HCT116 (cell line): ENCODE measurements at regions not wholly inside any gene's neighbourhood (a gene's known extent, or its start where the extent isn't known, plus 50 kb on each side); places are given as distances from the start of the nearest gene placed in this dataset.

Source experiments
- ATAC-seq: fragments of 200-7000 bp; cut with Tn5 transposase; 2 replicates; pipeline ENCODE4 v1.9.1; 2020; ENCODE audit warnings: mild to moderate bottlenecking, moderate library complexity
- BruUV-seq: library from RNA; stranded (reverse); fragments of 400-500 nt; replicated peaks from 2 replicates; lab custom pipeline; 2021; lab: Mats Ljungman, UMichigan
- CTCF ChIA-PET: fragments of 300-600 bp; sonication (Branson Sonifier 250); formaldehyde crosslinking; loops from one replicate; lab custom pipeline; 2021; ENCODE audit warnings: antibody characterized with exemption; lab: Charles Lee
- POLR2A ChIA-PET: fragments of 300-600, 350-600 bp; sonication (Branson Sonifier 250); formaldehyde crosslinking; loops from one replicate; lab custom pipeline; 2021; ENCODE audit warnings: antibody characterized with exemption; lab: Charles Lee
- RAD21 ChIA-PET, 2 experiments: fragments of 300-600 bp; sonication (Branson Sonifier 250); formaldehyde crosslinking; loops; one replicate each; lab custom pipeline; 2023; ENCODE audit warnings: low total read pairs in 2 of 2; ENCODE audit not compliant: uncharacterized antibody in 2 of 2, unreplicated experiment in 2 of 2, low non-redundant PET in 1 of 2; lab: Charles Lee
- DNase-seq: peaks from one replicate; pipeline ENCODE4 v3.0.0-alpha.2; 2010; ENCODE audit warnings: low read depth, low spot score
- H2AFZ ChIP-seq: fragments of 200-600 bp; shearing (Covaris generic), sonication (generic); 2 replicates; pipeline ENCODE4 v1.6.1; 2017; ENCODE audit warnings: low read depth, mixed run types, mixed read lengths, antibody characterized with exemption, low read length; ENCODE audit not compliant: poor library complexity, severe bottlenecking
- H3K27ac ChIP-seq: 2 replicates; pipeline ENCODE4 v1.5.1; 2012; ENCODE audit warnings: low read depth, low read length
- H3K27me3 ChIP-seq: fragments of 200-600 bp; sonication (generic); 2 replicates; pipeline ENCODE4 v1.6.1; 2016; ENCODE audit warnings: mixed run types, low read length, mixed read lengths; ENCODE audit not compliant: insufficient read depth
- H3K36me3 ChIP-seq, 2 experiments: fragments of 200-500 bp in 1 of 2; fragments of 200-600 bp in 1 of 2; sonication (Bioruptor generic) in 1 of 2; sonication (generic) in 1 of 2; 2 replicates each; pipeline versions ENCODE4 v1.5.1 to v1.6.1; 2014 to 2016; ENCODE audit warnings: low read length in 2 of 2, inconsistent platforms in 1 of 2, mixed read lengths in 1 of 2, mixed run types in 1 of 2; ENCODE audit not compliant: insufficient read depth in 2 of 2, control insufficient read depth in 1 of 2
- H3K4me1 ChIP-seq, 2 experiments: fragments of 200-600 bp in 1 of 2; sonication (generic) in 1 of 2; 2 replicates each; pipeline versions ENCODE4 v1.5.1 to v1.6.1; 2012 to 2017; ENCODE audit warnings: low read length in 2 of 2, inconsistent platforms in 1 of 2, mild to moderate bottlenecking in 1 of 2, mixed read lengths in 1 of 2, mixed run types in 1 of 2, moderate library complexity in 1 of 2; ENCODE audit not compliant: insufficient read depth in 2 of 2, control insufficient read depth in 1 of 2
- H3K4me2 ChIP-seq: fragments of 200-600 bp; sonication (generic); 2 replicates; pipeline ENCODE4 v1.6.1; 2017; ENCODE audit warnings: mixed run types, low read length, mixed read lengths
- H3K4me3 ChIP-seq, 2 experiments: fragments of 200-600 bp in 1 of 2; sonication (generic) in 1 of 2; replicated peaks in 1 of 2; 2 replicates each; pipeline ENCODE4 v1.5.1; 2011 to 2016; ENCODE audit warnings: low read length in 2 of 2, control low read depth in 1 of 2, low read depth in 1 of 2, mild to moderate bottlenecking in 1 of 2, mixed read lengths in 1 of 2, mixed run types in 1 of 2
- H3K79me2 ChIP-seq: fragments of 200-600 bp; sonication (generic); 2 replicates; pipeline ENCODE4 v1.6.1; 2017; ENCODE audit warnings: mild to moderate bottlenecking, mixed run types, low read length, moderate library complexity, mixed read lengths; ENCODE audit not compliant: insufficient read depth
- H3K9ac ChIP-seq: fragments of 200-600 bp; sonication (generic); 2 replicates; pipeline ENCODE4 v1.6.1; 2016; ENCODE audit warnings: low read length, mixed read lengths
- H3K9me2 ChIP-seq: fragments of 200-600 bp; sonication (generic), shearing (Covaris generic); 2 replicates; pipeline ENCODE4 v1.6.1; 2017; ENCODE audit warnings: mixed run types, mild to moderate bottlenecking, moderate library complexity; ENCODE audit not compliant: insufficient read depth
- H3K9me3 ChIP-seq, 2 experiments: fragments of 200-500 bp in 1 of 2; fragments of 200-600 bp in 1 of 2; sonication (Bioruptor generic) in 1 of 2; sonication (generic) in 1 of 2; 2 replicates each; pipeline ENCODE4 v1.6.1; 2014 to 2017; ENCODE audit warnings: low read length in 2 of 2, mixed read lengths in 2 of 2, inconsistent platforms in 1 of 2, low read depth in 1 of 2, mild to moderate bottlenecking in 1 of 2, mixed run types in 1 of 2, moderate library complexity in 1 of 2; ENCODE audit not compliant: control insufficient read depth in 1 of 2, insufficient read depth in 1 of 2
- H4K20me1 ChIP-seq: fragments of 200-600 bp; sonication (generic), shearing (Covaris generic); 2 replicates; pipeline ENCODE4 v1.6.1; 2017; ENCODE audit warnings: mixed run types, mild to moderate bottlenecking, moderate library complexity; ENCODE audit not compliant: insufficient read depth
- CBX3 ChIP-seq: IDR thresholded peaks from 2 replicates; pipeline ENCODE4 v1.6.1; 2012; ENCODE audit warnings: low read depth
- EGR1 ChIP-seq: IDR thresholded peaks from 2 replicates; pipeline ENCODE4 v1.6.1; 2012; ENCODE audit warnings: low read depth
- EZH2 ChIP-seq: fragments of 200-600 bp; sonication (generic); IDR thresholded peaks from 2 replicates; pipeline ENCODE4 v1.6.1; 2017; ENCODE audit warnings: antibody characterized with exemption, mixed run types
- JUND ChIP-seq: IDR thresholded peaks from 2 replicates; pipeline ENCODE4 v1.6.1; 2012
- POLR2A ChIP-seq: IDR thresholded peaks from 2 replicates; pipeline ENCODE4 v1.7.0; 2011; ENCODE audit warnings: borderline replicate concordance; ENCODE audit not compliant: insufficient read depth, insufficient read length; ENCODE audit errors: extremely low read depth
- RAD21 ChIP-seq: IDR thresholded peaks from 2 replicates; pipeline ENCODE4 v1.6.1; 2012; ENCODE audit warnings: low read depth, mild to moderate bottlenecking
- SIN3A ChIP-seq: IDR thresholded peaks from 2 replicates; pipeline ENCODE4 v1.6.1; 2012; ENCODE audit warnings: low read depth
- TCF7L2 ChIP-seq: IDR thresholded peaks from 2 replicates; pipeline ENCODE4 v1.7.0; 2011; ENCODE audit warnings: borderline replicate concordance, inconsistent platforms; ENCODE audit not compliant: insufficient read depth, insufficient read length; ENCODE audit errors: extremely low read depth
- YY1 ChIP-seq: IDR thresholded peaks from 2 replicates; pipeline ENCODE4 v1.6.1; 2011; ENCODE audit warnings: low read length, low read depth, moderate library complexity, mild to moderate bottlenecking; ENCODE audit not compliant: insufficient replicate concordance; ENCODE audit errors: extremely low read depth
- intact Hi-C: fragments of 100-400 bp; cut with micrococcal nuclease; formaldehyde crosslinking; loops from 2 replicates; pipeline ENCODE4 v1.10.0; 2022
- TF ChIP-seq, protein P1 (sequence below): IDR thresholded peaks from 2 replicates; pipeline ENCODE4 v1.6.1; 2011; ENCODE audit warnings: mild to moderate bottlenecking, low read length, moderate library complexity; ENCODE audit not compliant: insufficient replicate concordance; ENCODE audit errors: extremely low read depth
- TF ChIP-seq, protein P2 (sequence below): IDR thresholded peaks from 2 replicates; pipeline ENCODE4 v1.6.1; 2012

DNA sequence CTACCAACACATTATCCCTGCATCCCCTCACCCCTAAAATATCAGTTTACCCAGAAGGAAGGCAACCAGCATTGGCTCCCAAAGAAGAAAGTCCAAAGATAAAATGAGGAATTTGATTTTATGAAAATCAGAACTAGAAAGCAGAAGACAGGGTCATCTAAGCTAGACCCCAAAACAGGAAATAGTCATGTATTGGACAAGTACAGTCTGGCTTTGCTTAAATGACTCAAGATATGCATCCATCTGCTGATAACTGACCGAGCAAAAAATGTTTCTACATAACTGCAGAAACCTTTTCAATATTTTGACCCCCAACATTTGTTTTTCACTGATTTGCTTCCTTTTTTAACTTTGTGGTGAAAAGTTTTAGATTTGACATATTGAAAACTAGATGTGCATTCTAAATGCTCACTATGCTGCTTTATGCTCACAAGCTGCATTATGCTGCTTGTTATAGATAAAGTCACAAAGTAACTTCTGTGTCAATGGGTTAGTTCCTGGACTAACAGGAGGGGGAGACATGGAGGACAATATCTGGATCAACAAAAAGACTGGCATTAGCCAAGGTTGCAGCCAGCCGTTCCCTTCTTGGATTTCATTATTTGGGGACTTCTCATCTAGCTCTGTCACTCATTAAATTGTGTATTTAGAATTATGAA, 227.0 kb downstream of the INHBA start:
- H4K20me1 ChIP-seq = no peaks in the 10 kb centered on the region
- H3K36me3 ChIP-seq = no peaks in the 10 kb centered on the region
- ChIA-PET CTCF (no interaction called here), POLR2A (no interaction called here), RAD21 (no interaction called here)
- intact Hi-C loops = no loop called here
- no peaks in the 10 kb centered on the region for H3K9me3 ChIP-seq
- H3K79me2 ChIP-seq = no peaks in the 10 kb centered on the region
- no peak overlapping the region for H3K9ac ChIP-seq
- no peak for ATAC-seq
- no peaks in the 10 kb centered on the region for H3K9me2 ChIP-seq
- H3K4me3 ChIP-seq = no peak overlapping the region
- H3K27me3 ChIP-seq = no peaks in the 10 kb centered on the region
- H3K27ac ChIP-seq = no peak overlapping the region
- no peak for DNase-seq
- H3K4me2 ChIP-seq = no peak overlapping the region
- no TSS peak for BruUV-seq
- H2AFZ ChIP-seq = no peak overlapping the region
- no peaks in the 10 kb centered on the region for H3K4me1 ChIP-seq
- no peak for TF ChIP-seq TCF7L2
- TF ChIP-seq, protein P1, sequence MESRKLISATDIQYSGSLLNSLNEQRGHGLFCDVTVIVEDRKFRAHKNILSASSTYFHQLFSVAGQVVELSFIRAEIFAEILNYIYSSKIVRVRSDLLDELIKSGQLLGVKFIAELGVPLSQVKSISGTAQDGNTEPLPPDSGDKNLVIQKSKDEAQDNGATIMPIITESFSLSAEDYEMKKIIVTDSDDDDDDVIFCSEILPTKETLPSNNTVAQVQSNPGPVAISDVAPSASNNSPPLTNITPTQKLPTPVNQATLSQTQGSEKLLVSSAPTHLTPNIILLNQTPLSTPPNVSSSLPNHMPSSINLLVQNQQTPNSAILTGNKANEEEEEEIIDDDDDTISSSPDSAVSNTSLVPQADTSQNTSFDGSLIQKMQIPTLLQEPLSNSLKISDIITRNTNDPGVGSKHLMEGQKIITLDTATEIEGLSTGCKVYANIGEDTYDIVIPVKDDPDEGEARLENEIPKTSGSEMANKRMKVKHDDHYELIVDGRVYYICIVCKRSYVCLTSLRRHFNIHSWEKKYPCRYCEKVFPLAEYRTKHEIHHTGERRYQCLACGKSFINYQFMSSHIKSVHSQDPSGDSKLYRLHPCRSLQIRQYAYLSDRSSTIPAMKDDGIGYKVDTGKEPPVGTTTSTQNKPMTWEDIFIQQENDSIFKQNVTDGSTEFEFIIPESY = no peak
- TF ChIP-seq EZH2 = no peak
- TF ChIP-seq RAD21 = no peak
- TF ChIP-seq EGR1 = no peak
- TF ChIP-seq POLR2A = no peak
- no peak for TF ChIP-seq SIN3A
- TF ChIP-seq CBX3 = no peak
- TF ChIP-seq JUND = no peak
- TF ChIP-seq, protein P2, sequence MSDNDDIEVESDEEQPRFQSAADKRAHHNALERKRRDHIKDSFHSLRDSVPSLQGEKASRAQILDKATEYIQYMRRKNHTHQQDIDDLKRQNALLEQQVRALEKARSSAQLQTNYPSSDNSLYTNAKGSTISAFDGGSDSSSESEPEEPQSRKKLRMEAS = no peak
- no peak for TF ChIP-seq YY1
